AG08395 (cell line): ENCODE measurements at regions not wholly inside any gene's neighbourhood (a gene's known extent, or its start where the extent isn't known, plus 50 kb on each side); places are given as distances from the start of the nearest gene placed in this dataset.
"Not testable (repeated sequence)": the region's sequence is repeated elsewhere in the genome, so short reads cannot be mapped to it uniquely, and the experiment has no call there.

Experiments
- DNase-seq: peaks from one replicate; pipeline ENCODE4 v3.0.0; 2012; ENCODE audit warnings: mixed read lengths, low spot score

GRCh38 chr7:120190109-120190508, 82.9 kb upstream of the KCND2 start:
- no peak for DNase-seq

- DNase-seq: no peak
These were observed 82.4 kb upstream of the KCND2 start for GRCh38 chr7:120190566-120190965.

- DNase-seq: not testable (repeated sequence)
These were observed 81.6 kb upstream of the KCND2 start for GRCh38 chr7:120191423-120191822.

GRCh38 chr7:120201290-120201689, 71.7 kb upstream of the KCND2 start:
- DNase-seq: no peak

- DNase-seq: no peak
These were observed 67.9 kb upstream of the KCND2 start for GRCh38 chr7:120205101-120205500.

- no peak for DNase-seq
These were observed 65.9 kb upstream of the KCND2 start for GRCh38 chr7:120207037-120207436.

- no peak for DNase-seq
These were observed 57.3 kb upstream of the KCND2 start for GRCh38 chr7:120215654-120216053.

- no peak for DNase-seq
These were observed 56.0 kb upstream of the KCND2 start for GRCh38 chr7:120216947-120217346.

GRCh38 chr7:120218712-120219111, 54.3 kb upstream of the KCND2 start:
- DNase-seq: no peak

GRCh38 chr7:120221666-120222065, 51.3 kb upstream of the KCND2 start:
- DNase-seq: no peak
